ENCODE measurements at regions not wholly inside any gene's neighbourhood (a gene's known extent, or its start where the extent isn't known, plus 50 kb on each side); places are given as distances from the start of the nearest gene placed in this dataset.

- TF ChIP-seq CTCF (IDR thresholded peaks at IDR 0.05) (no peak), TCF7L2 (IDR thresholded peaks at IDR 0.05; ENCODE audit: low read depth, low read length) (no peak)
These were observed 468.4 kb upstream of the SPHKAP start for GRCh38 chr2:228649876-228650275.

Data from Panc1 (cell line).